ENCODE measurements at regions not wholly inside any gene's neighbourhood (a gene's known extent, or its start where the extent isn't known, plus 50 kb on each side); places are given as distances from the start of the nearest gene placed in this dataset.
A peak's percentile ranks its signal among the peaks of the same experiment; 100 is the strongest.

- Histone ChIP-seq H3K4me3 (no peak overlapping the region), H3K4me2 (no peak overlapping the region), H3K27me3 (no peaks in the 10 kb centered on the region), H2AFZ (replicated peaks) (peak overlapping the region; percentile 63), H3K9me3 (ENCODE audit: low read depth) (no peaks in the 10 kb centered on the region), H3F3A (ENCODE audit: low read depth) (no peaks in the 10 kb centered on the region), H3K36me3 (no peaks in the 10 kb centered on the region), H3K9ac (no peak overlapping the region), H3K4me1 (peaks cover 10% of the 10 kb centered on the region), H3K27ac (no peak overlapping the region), H3K79me2 (ENCODE audit: low read depth) (no peaks in the 10 kb centered on the region), H4K20me1 (ENCODE audit: low read depth) (no peaks in the 10 kb centered on the region)
- Mint-ChIP-seq H3K27me3 (ENCODE audit: insufficient read depth, low read depth) (peaks cover 7% of the 10 kb centered on the region), H3K4me3 (no peak overlapping the region), H3K4me1 (peaks cover 22% of the 10 kb centered on the region), H3K36me3 (no peaks in the 10 kb centered on the region), H3K9me3 (no peaks in the 10 kb centered on the region), H3K27ac (no peak overlapping the region)
- DNase-seq (ENCODE audit: low spot score): no peak
- TF ChIP-seq EZH2phosphoT487 (IDR thresholded peaks at IDR 0.05) (no peak), CTCF (IDR thresholded peaks at IDR 0.05) (no peak), EZH2 (IDR thresholded peaks at IDR 0.05) (no peak)
Measured at GRCh38 chr6:156538875-156539660, 238.1 kb upstream of the ARID1B start.

GRCh38 chr6:156534594-156534993 is 242.6 kb upstream of the ARID1B start:
- no peak for DNase-seq (ENCODE audit: low spot score)
- Histone ChIP-seq H3K4me2 (no peak overlapping the region), H3K4me1 (peaks cover 16% of the 10 kb centered on the region), H3K4me3 (no peak overlapping the region), H4K20me1 (ENCODE audit: low read depth) (no peaks in the 10 kb centered on the region), H3K27me3 (no peaks in the 10 kb centered on the region), H3K9ac (no peak overlapping the region), H3K27ac (no peak overlapping the region), H3K79me2 (ENCODE audit: low read depth) (no peaks in the 10 kb centered on the region), H3K9me3 (ENCODE audit: low read depth) (no peaks in the 10 kb centered on the region), H2AFZ (replicated peaks) (no peak overlapping the region), H3K36me3 (no peaks in the 10 kb centered on the region), H3F3A (ENCODE audit: low read depth) (no peaks in the 10 kb centered on the region)
- Mint-ChIP-seq H3K4me1 (peaks cover 23% of the 10 kb centered on the region), H3K27me3 (ENCODE audit: insufficient read depth, low read depth) (peaks cover 3% of the 10 kb centered on the region), H3K36me3 (no peaks in the 10 kb centered on the region), H3K4me3 (no peak overlapping the region), H3K9me3 (no peaks in the 10 kb centered on the region), H3K27ac (no peak overlapping the region)
- TF ChIP-seq EZH2phosphoT487 (IDR thresholded peaks at IDR 0.05) (no peak), CTCF (IDR thresholded peaks at IDR 0.05) (no peak), EZH2 (IDR thresholded peaks at IDR 0.05) (no peak)

GRCh38 chr6:156533872-156534524 is 243.2 kb upstream of the ARID1B start:
- no peak overlapping the region for H3K4me3 ChIP-seq
- no peak overlapping the region for H3K4me2 ChIP-seq
- peaks cover 19% of the 10 kb centered on the region for H3K4me1 Mint-ChIP-seq
- no peaks in the 10 kb centered on the region for H3K27me3 ChIP-seq
- peaks cover 3% of the 10 kb centered on the region for H3K27me3 Mint-ChIP-seq (ENCODE audit: insufficient read depth, low read depth)
- H3K9me3 ChIP-seq (ENCODE audit: low read depth): no peaks in the 10 kb centered on the region
- no peak for TF ChIP-seq EZH2 (IDR thresholded peaks at IDR 0.05)
- TF ChIP-seq EZH2phosphoT487 (IDR thresholded peaks at IDR 0.05): no peak
- H2AFZ ChIP-seq (replicated peaks): no peak overlapping the region
- H3F3A ChIP-seq (ENCODE audit: low read depth): no peaks in the 10 kb centered on the region
- peaks cover 16% of the 10 kb centered on the region for H3K4me1 ChIP-seq
- H3K4me3 Mint-ChIP-seq: no peak overlapping the region
- peak; percentile 42 for DNase-seq (ENCODE audit: low spot score)
- H3K27ac Mint-ChIP-seq: no peak overlapping the region
- H3K36me3 Mint-ChIP-seq: no peaks in the 10 kb centered on the region
- no peaks in the 10 kb centered on the region for H3K79me2 ChIP-seq (ENCODE audit: low read depth)
- H4K20me1 ChIP-seq (ENCODE audit: low read depth): no peaks in the 10 kb centered on the region
- no peak overlapping the region for H3K27ac ChIP-seq
- H3K36me3 ChIP-seq: no peaks in the 10 kb centered on the region
- H3K9ac ChIP-seq: no peak overlapping the region
- no peaks in the 10 kb centered on the region for H3K9me3 Mint-ChIP-seq

GRCh38 chr6:156526081-156526480 is 251.1 kb upstream of the ARID1B start:
- Histone ChIP-seq H3K4me1 (no peaks in the 10 kb centered on the region), H3K4me3 (no peak overlapping the region), H3K27ac (no peak overlapping the region), H3F3A (ENCODE audit: low read depth) (no peaks in the 10 kb centered on the region), H2AFZ (replicated peaks) (no peak overlapping the region), H3K9me3 (ENCODE audit: low read depth) (no peaks in the 10 kb centered on the region), H3K79me2 (ENCODE audit: low read depth) (no peaks in the 10 kb centered on the region), H3K9ac (no peak overlapping the region), H3K27me3 (no peaks in the 10 kb centered on the region), H3K36me3 (no peaks in the 10 kb centered on the region), H3K4me2 (no peak overlapping the region), H4K20me1 (ENCODE audit: low read depth) (no peaks in the 10 kb centered on the region)
- Mint-ChIP-seq H3K4me1 (no peaks in the 10 kb centered on the region), H3K9me3 (no peaks in the 10 kb centered on the region), H3K27ac (no peak overlapping the region), H3K27me3 (ENCODE audit: insufficient read depth, low read depth) (no peaks in the 10 kb centered on the region), H3K4me3 (no peak overlapping the region), H3K36me3 (no peaks in the 10 kb centered on the region)
- no peak for DNase-seq (ENCODE audit: low spot score)
- no peak for TF ChIP-seq CTCF (IDR thresholded peaks at IDR 0.05)
- TF ChIP-seq EZH2 (IDR thresholded peaks at IDR 0.05): no peak
- no peak for TF ChIP-seq EZH2phosphoT487 (IDR thresholded peaks at IDR 0.05)

Data from neural progenitor cell (in vitro differentiated cells).